SU-DHL-6 (cell line): ENCODE measurements at regions not wholly inside any gene's neighbourhood (a gene's known extent, or its start where the extent isn't known, plus 50 kb on each side); places are given as distances from the start of the nearest gene placed in this dataset.

Experiments used
- EZH2phosphoT487 ChIP-seq: fragments of 200-600 bp; sonication (generic), shearing (Covaris generic); conservative IDR thresholded peaks from 2 replicates; pipeline ENCODE4 v1.6.1; 2018; ENCODE audit warnings: mild to moderate bottlenecking, antibody characterized with exemption, low read length, moderate library complexity, mixed read lengths
- TF ChIP-seq, protein P1 (sequence below): fragments of 200-600 bp; sonication (generic); IDR thresholded peaks from one replicate; pipeline ENCODE4 v1.5.1; 2017; ENCODE audit warnings: antibody characterized with exemption, mild to moderate bottlenecking, low read length, moderate library complexity; ENCODE audit not compliant: insufficient read depth, poor library complexity, severe bottlenecking

DNA sequence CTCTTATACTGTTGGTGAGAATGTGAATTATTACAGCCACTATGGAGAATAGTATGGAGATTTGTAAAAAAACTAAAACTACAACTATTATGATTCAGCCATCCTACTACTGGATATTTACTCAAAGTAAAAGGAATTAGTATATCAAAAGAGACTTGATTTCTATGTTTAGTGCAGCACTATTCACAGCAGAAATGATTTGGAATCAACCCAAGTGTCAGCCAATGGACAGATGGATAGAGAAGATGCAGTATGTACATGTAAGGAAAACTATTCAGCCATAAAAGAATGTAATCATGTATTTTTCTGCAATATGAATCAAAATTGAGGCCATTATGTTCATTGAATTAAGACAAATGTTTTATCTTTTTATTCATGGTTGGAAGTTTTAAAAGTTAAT, 1705.5 kb downstream of the SLITRK1 start:
- TF ChIP-seq, protein P1, sequence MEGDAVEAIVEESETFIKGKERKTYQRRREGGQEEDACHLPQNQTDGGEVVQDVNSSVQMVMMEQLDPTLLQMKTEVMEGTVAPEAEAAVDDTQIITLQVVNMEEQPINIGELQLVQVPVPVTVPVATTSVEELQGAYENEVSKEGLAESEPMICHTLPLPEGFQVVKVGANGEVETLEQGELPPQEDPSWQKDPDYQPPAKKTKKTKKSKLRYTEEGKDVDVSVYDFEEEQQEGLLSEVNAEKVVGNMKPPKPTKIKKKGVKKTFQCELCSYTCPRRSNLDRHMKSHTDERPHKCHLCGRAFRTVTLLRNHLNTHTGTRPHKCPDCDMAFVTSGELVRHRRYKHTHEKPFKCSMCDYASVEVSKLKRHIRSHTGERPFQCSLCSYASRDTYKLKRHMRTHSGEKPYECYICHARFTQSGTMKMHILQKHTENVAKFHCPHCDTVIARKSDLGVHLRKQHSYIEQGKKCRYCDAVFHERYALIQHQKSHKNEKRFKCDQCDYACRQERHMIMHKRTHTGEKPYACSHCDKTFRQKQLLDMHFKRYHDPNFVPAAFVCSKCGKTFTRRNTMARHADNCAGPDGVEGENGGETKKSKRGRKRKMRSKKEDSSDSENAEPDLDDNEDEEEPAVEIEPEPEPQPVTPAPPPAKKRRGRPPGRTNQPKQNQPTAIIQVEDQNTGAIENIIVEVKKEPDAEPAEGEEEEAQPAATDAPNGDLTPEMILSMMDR = no peak
- TF ChIP-seq EZH2phosphoT487 = no peak
